GM12878 (cell line): ENCODE measurements at regions not wholly inside any gene's neighbourhood (a gene's known extent, or its start where the extent isn't known, plus 50 kb on each side); places are given as distances from the start of the nearest gene placed in this dataset.

Source experiments
- ATAC-seq: fragments of 200-7000 bp; cut with Tn5 transposase; 3 replicates; pipeline ENCODE4 v1.9.1; 2020; ENCODE audit warnings: mild to moderate bottlenecking, moderate library complexity
- BruUV-seq: library from RNA; stranded (reverse); fragments of 400-500 nt; replicated peaks from 2 replicates; lab custom pipeline; 2021; lab: Mats Ljungman, UMichigan
- CTCF ChIA-PET: fragments of 300-600 bp; sonication (Branson Sonifier 250); formaldehyde crosslinking; extraction: SDS; loops from one replicate; lab custom pipeline; 2021; ENCODE audit warnings: inconsistent platforms; lab: Yijun Ruan, JAX
- POLR2A ChIA-PET: fragments of 350-600 bp; formaldehyde crosslinking; extraction: SDS; loops from one replicate; lab custom pipeline; 2021; ENCODE audit warnings: inconsistent platforms; lab: Charles Lee
- RAD21 ChIA-PET: fragments of 300-600 bp; sonication (Branson Sonifier 250); formaldehyde crosslinking; loops from one replicate; lab custom pipeline; 2023; ENCODE audit warnings: antibody characterized with exemption; ENCODE audit not compliant: unreplicated experiment; lab: Charles Lee
- SMC1A ChIA-PET: fragments of 300-600 bp; sonication (Branson Sonifier 250); formaldehyde crosslinking; loops from one replicate; lab custom pipeline; 2023; ENCODE audit not compliant: unreplicated experiment, uncharacterized antibody; lab: Charles Lee
- DNase-seq: peaks from one replicate; pipeline ENCODE4 v3.0.0-alpha.2; 2011; ENCODE audit warnings: low read depth, low spot score
- FAIRE-seq: peaks from 3 replicates; lab custom pipeline; 2011; peaks lifted over from hg19 to GRCh38; lab: Jason Lieb, UNC
- H2AFZ ChIP-seq: 2 replicates; pipeline ENCODE4 v1.6.0; 2011; ENCODE audit warnings: low read depth, low read length, control low read depth; ENCODE audit not compliant: control insufficient read depth
- H3K27ac ChIP-seq: 2 replicates; pipeline ENCODE4 v1.5.1; 2011; ENCODE audit warnings: control low read depth; ENCODE audit not compliant: control insufficient read depth, insufficient read depth
- H3K27me3 ChIP-seq, 2 experiments: replicated peaks in 1 of 2; 2 replicates each; pipeline versions ENCODE4 v1.6.0 to v1.6.1; 2011; ENCODE audit warnings: low read length in 1 of 2; ENCODE audit not compliant: control insufficient read depth in 2 of 2, insufficient read depth in 2 of 2
- H3K36me3 ChIP-seq, 2 experiments: 2 replicates each; pipeline ENCODE4 v1.5.1; 2011; ENCODE audit warnings: low read length in 1 of 2; ENCODE audit not compliant: control insufficient read depth in 2 of 2, insufficient read depth in 2 of 2
- H3K4me1 ChIP-seq: 2 replicates; pipeline ENCODE4 v1.6.1; 2011; ENCODE audit warnings: mild to moderate bottlenecking, low read length, moderate library complexity, mixed read lengths; ENCODE audit not compliant: control insufficient read depth, insufficient read depth
- H3K4me2 ChIP-seq: 2 replicates; pipeline ENCODE4 v1.6.0; 2011; ENCODE audit warnings: control low read depth; ENCODE audit not compliant: control insufficient read depth, insufficient read depth
- H3K4me3 ChIP-seq: fragments of 200-600 bp; sonication (generic); 2 replicates; pipeline ENCODE4 v1.5.1; 2016
- H3K79me2 ChIP-seq: 2 replicates; pipeline ENCODE4 v1.6.0; 2011; ENCODE audit warnings: low read length; ENCODE audit not compliant: control insufficient read depth, insufficient read depth
- H3K9ac ChIP-seq: 2 replicates; pipeline ENCODE4 v1.8.0; 2011; ENCODE audit warnings: low read length, control low read depth, mixed read lengths; ENCODE audit not compliant: control insufficient read depth, insufficient read depth
- H3K9me3 ChIP-seq: replicated peaks from 3 replicates; pipeline ENCODE4 v1.5.1; 2011; ENCODE audit warnings: mild to moderate bottlenecking, low read length; ENCODE audit not compliant: control insufficient read depth, insufficient read depth
- H4K20me1 ChIP-seq: 2 replicates; pipeline ENCODE4 v1.6.0; 2011; ENCODE audit not compliant: control insufficient read depth, insufficient read depth
- ATF7 ChIP-seq: fragments of 450-650 bp; IDR thresholded peaks from 2 replicates; pipeline ENCODE4 v1.6.1; 2016; ENCODE audit warnings: low read depth, mild to moderate bottlenecking
- DPF2 ChIP-seq: fragments of 450-650 bp; IDR thresholded peaks from 2 replicates; pipeline ENCODE4 v1.6.1; 2017; ENCODE audit warnings: mild to moderate bottlenecking
- HCFC1 ChIP-seq: fragments of 150-350 bp; IDR thresholded peaks from 2 replicates; pipeline ENCODE4 v1.6.1; 2014; ENCODE audit warnings: low read length
- HDAC2 ChIP-seq: fragments of 200-600 bp; sonication (generic); IDR thresholded peaks from 2 replicates; pipeline ENCODE4 v1.6.1; 2017
- IKZF2 ChIP-seq, 2 experiments: fragments of 450-650 bp; IDR thresholded peaks; 2 replicates each; pipeline ENCODE4 v1.6.1; 2017; ENCODE audit warnings: mild to moderate bottlenecking in 2 of 2, moderate library complexity in 2 of 2
- PAX8 ChIP-seq: fragments of 450-650 bp; IDR thresholded peaks from 2 replicates; pipeline ENCODE4 v1.6.1; 2017; ENCODE audit warnings: mild to moderate bottlenecking, moderate library complexity
- POU2F2 ChIP-seq: IDR thresholded peaks from 3 replicates; pipeline ENCODE4 v1.6.1; 2011; ENCODE audit warnings: low read depth, mild to moderate bottlenecking, low read length, borderline replicate concordance
- RCOR1 ChIP-seq: conservative IDR thresholded peaks from 2 replicates; pipeline ENCODE4 v1.6.1; 2012; ENCODE audit warnings: low read depth, low read length, improper control_type of control experiment
- RFX5 ChIP-seq: IDR thresholded peaks from 2 replicates; pipeline ENCODE4 v1.6.1; 2011; ENCODE audit warnings: low read depth, low read length, improper control_type of control experiment
- RUNX3 ChIP-seq: IDR thresholded peaks from 2 replicates; pipeline ENCODE4 v1.6.1; 2012; ENCODE audit warnings: low read length, inconsistent platforms
- SMC3 ChIP-seq: IDR thresholded peaks from 2 replicates; pipeline ENCODE4 v1.6.1; 2011; ENCODE audit warnings: low read length, improper control_type of control experiment, borderline replicate concordance
- SRF ChIP-seq, 2 experiments: IDR thresholded peaks; 2 replicates each; pipeline ENCODE4 v1.6.1; 2011; ENCODE audit warnings: low read depth in 2 of 2, low read length in 2 of 2, mild to moderate bottlenecking in 1 of 2, moderate library complexity in 1 of 2
- TCF7 ChIP-seq: IDR thresholded peaks from 2 replicates; pipeline ENCODE4 v1.6.1; 2014; ENCODE audit warnings: antibody characterized with exemption, borderline replicate concordance
- ZNF274 ChIP-seq: IDR thresholded peaks from one replicate; pipeline ENCODE4 v1.8.0; 2011; ENCODE audit not compliant: insufficient read length, insufficient read depth
- WGBS: methylation state at CpG from one replicate; pipeline ENCODE4 v1.1.6; 2016; ENCODE audit warnings: low lambda C conversion rate; ENCODE audit not compliant: insufficient replicate concordance, insufficient coverage; ENCODE audit errors: missing lambda C conversion rate; 5-methylcytosine and 5-hydroxymethylcytosine counted together
- in situ Hi-C: fragments of 300-500 bp; cut with MboI; formaldehyde crosslinking; loops from 9 replicates; pipeline ENCODE4 v1.14.3; 2018; ENCODE audit warnings: mixed read lengths
- intact Hi-C: fragments of 100-400 bp; cut with micrococcal nuclease; formaldehyde crosslinking; loops from one replicate; pipeline ENCODE4 v1.14.2; 2022; ENCODE audit not compliant: unreplicated experiment
- TF ChIP-seq, protein P1 (sequence below): IDR thresholded peaks from 2 replicates; pipeline ENCODE4 v1.6.1; 2012; ENCODE audit warnings: low read depth, low read length, improper control_type of control experiment
- TF ChIP-seq, protein P2 (sequence below): fragments of 450-650 bp; IDR thresholded peaks from 2 replicates; pipeline ENCODE4 v1.6.1; 2017; ENCODE audit warnings: mild to moderate bottlenecking, moderate library complexity

- in situ Hi-C loops (no loop called here), intact Hi-C loops (no loop called here)
- no TSS peak for BruUV-seq
- POLR2A ChIA-PET, result no interaction called here
- Histone ChIP-seq H3K4me3 (no peak overlapping the region), H3K4me2 (no peak overlapping the region), H3K36me3 (peaks cover 0 to 9% of the 10 kb centered on the region in 2 experiments; a peak in 2 of 4 replicates), H4K20me1 (no peaks in the 10 kb centered on the region), H3K9me3 (no peaks in the 10 kb centered on the region), H3K9ac (no peak overlapping the region), H3K27ac (no peak overlapping the region), H3K4me1 (no peaks in the 10 kb centered on the region), H3K27me3 (no peaks in the 10 kb centered on the region), H2AFZ (no peak overlapping the region)
- DNase-seq (no peak), FAIRE-seq (no peak)
- CTCF ChIA-PET, result interaction anchor here (0.8 to 1.0 kb wide), 2 partner anchors 10 to 252 kb away, joined by 3 read pairs; no protein-coding TSS in a partner anchor
- RAD21 ChIA-PET, result no interaction called here
- SMC1A ChIA-PET, result no interaction called here
- TF ChIP-seq SRF (IDR thresholded peaks at IDR 0.05; ENCODE audit: low read depth in 2 of 2, low read length in 2 of 2) (no peak), HCFC1 (no peak), ATF7 (no peak), RCOR1 (no peak), POU2F2 (no peak)
- TF ChIP-seq, all 136 proteins: peak for 0
- 74% methylated on average over 7 of the region's 7 CpGs for WGBS
- H3K79me2 ChIP-seq, result no peaks in the 10 kb centered on the region
- no peak for ATAC-seq
These were observed 60.7 kb downstream of the RRM2 start for GRCh38 chr2:10183146-10183675.

GRCh38 chr2:10184421-10184820 lies 61.9 kb downstream of the RRM2 start:
- Histone ChIP-seq H3K27me3 (no peaks in the 10 kb centered on the region), H2AFZ (no peak overlapping the region), H3K4me3 (no peak overlapping the region), H3K4me2 (no peak overlapping the region), H3K27ac (no peak overlapping the region), H3K9ac (no peak overlapping the region), H3K79me2 (no peaks in the 10 kb centered on the region), H3K9me3 (no peaks in the 10 kb centered on the region), H4K20me1 (no peaks in the 10 kb centered on the region), H3K4me1 (no peaks in the 10 kb centered on the region), H3K36me3 (peaks cover 0 to 12% of the 10 kb centered on the region in 2 experiments; a peak in 2 of 4 replicates)
- intact Hi-C loops (no loop called here), in situ Hi-C loops (no loop called here)
- ChIA-PET SMC1A (no interaction called here), RAD21 (no interaction called here), POLR2A (no interaction called here), CTCF (no interaction called here)
- TF ChIP-seq SMC3, result no peak
- TF ChIP-seq HDAC2, result no peak
- TF ChIP-seq RUNX3, result no peak
- no peak for TF ChIP-seq RFX5
- TF ChIP-seq ZNF274, result no peak
- TF ChIP-seq PAX8, result no peak
- no peak for TF ChIP-seq TCF7
- TF ChIP-seq, protein P1, sequence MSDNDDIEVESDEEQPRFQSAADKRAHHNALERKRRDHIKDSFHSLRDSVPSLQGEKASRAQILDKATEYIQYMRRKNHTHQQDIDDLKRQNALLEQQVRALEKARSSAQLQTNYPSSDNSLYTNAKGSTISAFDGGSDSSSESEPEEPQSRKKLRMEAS, result no peak
- TF ChIP-seq DPF2, result no peak
- TF ChIP-seq, protein P2, sequence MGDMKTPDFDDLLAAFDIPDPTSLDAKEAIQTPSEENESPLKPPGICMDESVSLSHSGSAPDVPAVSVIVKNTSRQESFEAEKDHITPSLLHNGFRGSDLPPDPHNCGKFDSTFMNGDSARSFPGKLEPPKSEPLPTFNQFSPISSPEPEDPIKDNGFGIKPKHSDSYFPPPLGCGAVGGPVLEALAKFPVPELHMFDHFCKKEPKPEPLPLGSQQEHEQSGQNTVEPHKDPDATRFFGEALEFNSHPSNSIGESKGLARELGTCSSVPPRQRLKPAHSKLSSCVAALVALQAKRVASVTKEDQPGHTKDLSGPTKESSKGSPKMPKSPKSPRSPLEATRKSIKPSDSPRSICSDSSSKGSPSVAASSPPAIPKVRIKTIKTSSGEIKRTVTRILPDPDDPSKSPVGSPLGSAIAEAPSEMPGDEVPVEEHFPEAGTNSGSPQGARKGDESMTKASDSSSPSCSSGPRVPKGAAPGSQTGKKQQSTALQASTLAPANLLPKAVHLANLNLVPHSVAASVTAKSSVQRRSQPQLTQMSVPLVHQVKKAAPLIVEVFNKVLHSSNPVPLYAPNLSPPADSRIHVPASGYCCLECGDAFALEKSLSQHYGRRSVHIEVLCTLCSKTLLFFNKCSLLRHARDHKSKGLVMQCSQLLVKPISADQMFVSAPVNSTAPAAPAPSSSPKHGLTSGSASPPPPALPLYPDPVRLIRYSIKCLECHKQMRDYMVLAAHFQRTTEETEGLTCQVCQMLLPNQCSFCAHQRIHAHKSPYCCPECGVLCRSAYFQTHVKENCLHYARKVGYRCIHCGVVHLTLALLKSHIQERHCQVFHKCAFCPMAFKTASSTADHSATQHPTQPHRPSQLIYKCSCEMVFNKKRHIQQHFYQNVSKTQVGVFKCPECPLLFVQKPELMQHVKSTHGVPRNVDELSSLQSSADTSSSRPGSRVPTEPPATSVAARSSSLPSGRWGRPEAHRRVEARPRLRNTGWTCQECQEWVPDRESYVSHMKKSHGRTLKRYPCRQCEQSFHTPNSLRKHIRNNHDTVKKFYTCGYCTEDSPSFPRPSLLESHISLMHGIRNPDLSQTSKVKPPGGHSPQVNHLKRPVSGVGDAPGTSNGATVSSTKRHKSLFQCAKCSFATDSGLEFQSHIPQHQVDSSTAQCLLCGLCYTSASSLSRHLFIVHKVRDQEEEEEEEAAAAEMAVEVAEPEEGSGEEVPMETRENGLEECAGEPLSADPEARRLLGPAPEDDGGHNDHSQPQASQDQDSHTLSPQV, result no peak
- no peak for TF ChIP-seq POU2F2
- TF ChIP-seq IKZF2 (IDR thresholded peaks at IDR 0.05), result no peak
- TF ChIP-seq RCOR1, result no peak
- DNase-seq (no peak), ATAC-seq (no peak), FAIRE-seq (no peak)
- BruUV-seq, result no TSS peak
- 24% methylated on average over 6 of the region's 6 CpGs for WGBS
